GM23248 (cell line): ENCODE measurements at regions not wholly inside any gene's neighbourhood (a gene's known extent, or its start where the extent isn't known, plus 50 kb on each side); places are given as distances from the start of the nearest gene placed in this dataset.

ENCODE experiments used
- DNase-seq: peaks from one replicate; pipeline ENCODE4 v3.0.0-alpha.2; 2015
- H2AFZ ChIP-seq: fragments of 200-600 bp; sonication (generic); 2 replicates; pipeline ENCODE4 v1.6.1; 2016; ENCODE audit warnings: antibody characterized with exemption
- H3F3A ChIP-seq: fragments of 200-600 bp; sonication (generic); 2 replicates; pipeline ENCODE4 v1.6.1; 2016; ENCODE audit warnings: mild to moderate bottlenecking, antibody characterized with exemption, mixed run types; ENCODE audit not compliant: insufficient read depth
- H3K27ac ChIP-seq: fragments of 200-600 bp; sonication (generic); 2 replicates; pipeline ENCODE4 v1.5.1; 2016; ENCODE audit warnings: mild to moderate bottlenecking
- H3K27me3 ChIP-seq: fragments of 200-600 bp; sonication (generic); replicated peaks from 2 replicates; pipeline ENCODE4 v1.6.1; 2016; ENCODE audit warnings: mild to moderate bottlenecking; ENCODE audit not compliant: insufficient read depth
- H3K36me3 ChIP-seq: fragments of 200-600 bp; sonication (generic); 2 replicates; pipeline ENCODE4 v1.6.1; 2016; ENCODE audit warnings: low read depth, mild to moderate bottlenecking
- H3K4me1 ChIP-seq: fragments of 200-600 bp; sonication (generic); 2 replicates; pipeline ENCODE4 v1.6.1; 2016; ENCODE audit warnings: mild to moderate bottlenecking; ENCODE audit not compliant: insufficient read depth
- H3K4me2 ChIP-seq: fragments of 200-600 bp; sonication (generic); one replicate; pipeline ENCODE4 v1.6.1; 2016; ENCODE audit warnings: mild to moderate bottlenecking; ENCODE audit not compliant: unreplicated experiment
- H3K4me3 ChIP-seq: fragments of 200-600 bp; sonication (generic); 2 replicates; pipeline ENCODE4 v1.5.1; 2016; ENCODE audit warnings: mild to moderate bottlenecking
- H3K79me2 ChIP-seq: fragments of 200-600 bp; sonication (generic); 2 replicates; pipeline ENCODE4 v1.6.1; 2016; ENCODE audit warnings: mild to moderate bottlenecking; ENCODE audit not compliant: insufficient read depth
- H3K9ac ChIP-seq: fragments of 200-600 bp; sonication (generic); 2 replicates; pipeline ENCODE4 v1.6.1; 2016; ENCODE audit warnings: mild to moderate bottlenecking
- H3K9me2 ChIP-seq: fragments of 200-600 bp; sonication (generic); 2 replicates; pipeline ENCODE4 v1.6.1; 2016; ENCODE audit warnings: mixed run types, mild to moderate bottlenecking, moderate library complexity; ENCODE audit not compliant: insufficient read depth
- H3K9me3 ChIP-seq: fragments of 200-600 bp; sonication (generic); one replicate; pipeline ENCODE4 v1.6.1; 2017; ENCODE audit warnings: low read depth
- H4K20me1 ChIP-seq: fragments of 200-600 bp; sonication (generic); 2 replicates; pipeline ENCODE4 v1.6.0; 2016; ENCODE audit not compliant: insufficient read depth
- EZH2 ChIP-seq: fragments of 200-600 bp; sonication (generic); IDR thresholded peaks from 2 replicates; pipeline ENCODE4 v1.6.1; 2018; ENCODE audit warnings: antibody characterized with exemption, mild to moderate bottlenecking; ENCODE audit not compliant: insufficient read depth, poor library complexity, severe bottlenecking
- EZH2phosphoT487 ChIP-seq: fragments of 200-600 bp; sonication (generic); IDR thresholded peaks from 2 replicates; pipeline ENCODE4 v1.6.1; 2018; ENCODE audit warnings: antibody characterized with exemption, moderate library complexity, mild to moderate bottlenecking, low read depth; ENCODE audit not compliant: insufficient read depth
- WGBS, 2 experiments: methylation state at CpG; one replicate each; pipeline ENCODE4 v1.1.6; 2015 to 2017; ENCODE audit warnings: low lambda C conversion rate in 2 of 2, low coverage in 1 of 2; ENCODE audit errors: missing lambda C conversion rate in 2 of 2; 5-methylcytosine and 5-hydroxymethylcytosine counted together
- in situ Hi-C: fragments of 300-500 bp; cut with MboI; formaldehyde crosslinking; loops from 2 replicates; pipeline ENCODE4 v1.15.0; 2020

- Histone ChIP-seq H3K27me3 (no peaks in the 10 kb centered on the region), H3F3A (no peaks in the 10 kb centered on the region), H3K36me3 (no peaks in the 10 kb centered on the region), H4K20me1 (no peaks in the 10 kb centered on the region), H3K4me3 (no peak overlapping the region), H3K9ac (no peak overlapping the region), H3K79me2 (no peaks in the 10 kb centered on the region), H3K27ac (no peak overlapping the region), H3K9me2 (no peaks in the 10 kb centered on the region), H3K4me2 (no peak overlapping the region), H3K9me3 (no peaks in the 10 kb centered on the region), H3K4me1 (no peaks in the 10 kb centered on the region), H2AFZ (no peak overlapping the region)
- DNase-seq = no peak
- WGBS, 2 experiments = 74 to 80% methylated on average over 6 of the region's 6 CpGs
- TF ChIP-seq EZH2 (no peak), EZH2phosphoT487 (no peak)
- in situ Hi-C loops = no loop called here
Observed at GRCh38 chr10:59064759-59065539, 111.5 kb upstream of the PHYHIPL start.

DNA sequence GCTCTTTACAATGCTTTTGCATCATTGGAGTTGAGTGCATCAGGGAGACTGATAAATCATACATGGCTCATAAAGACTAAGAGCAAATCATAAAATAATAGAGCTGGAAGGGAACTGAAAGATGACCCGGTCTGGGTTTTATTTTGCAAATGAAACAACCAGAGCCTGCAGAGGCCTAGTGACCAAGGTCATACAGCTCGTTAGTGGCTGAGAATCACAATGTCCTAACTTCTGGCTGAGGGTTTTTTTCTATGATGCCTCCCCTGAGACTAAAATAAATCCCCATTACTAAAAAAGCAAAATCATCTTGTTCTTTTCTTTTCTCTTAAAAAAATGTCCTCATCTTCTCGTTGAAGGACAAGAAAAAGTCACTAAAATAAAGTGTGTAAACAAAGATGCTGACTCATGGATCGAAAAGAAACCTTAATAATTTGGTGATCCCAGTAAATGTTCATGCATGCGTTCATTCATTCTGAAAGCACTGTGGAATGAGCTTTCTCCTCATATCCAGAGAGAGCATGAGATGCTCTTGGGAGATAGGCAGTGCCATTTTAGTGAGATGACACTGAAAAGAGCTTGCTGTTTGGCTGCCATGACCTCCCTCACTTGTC is 107.8 kb upstream of the PHYHIPL start:
- Histone ChIP-seq H3K9me3 (no peaks in the 10 kb centered on the region), H3K4me1 (no peaks in the 10 kb centered on the region), H3K27ac (no peak overlapping the region), H2AFZ (no peak overlapping the region), H3K4me2 (no peak overlapping the region), H3K27me3 (no peaks in the 10 kb centered on the region; the same call in 1 of the 2 replicates), H3K36me3 (no peaks in the 10 kb centered on the region), H3K9me2 (no peaks in the 10 kb centered on the region), H3K4me3 (no peak overlapping the region), H3K79me2 (no peaks in the 10 kb centered on the region), H3K9ac (no peak overlapping the region), H3F3A (no peaks in the 10 kb centered on the region), H4K20me1 (no peaks in the 10 kb centered on the region)
- in situ Hi-C loops = no loop called here
- no peak for TF ChIP-seq EZH2
- TF ChIP-seq EZH2phosphoT487 = no peak
- 35 to 43% methylated on average over 5 of the region's 5 CpGs for WGBS, 2 experiments
- DNase-seq = no peak

GRCh38 chr10:59072038-59072437 is 104.4 kb upstream of the PHYHIPL start:
- no peaks in the 10 kb centered on the region; the same call in 1 of the 2 replicates for H3K27me3 ChIP-seq
- H3K9me3 ChIP-seq = no peaks in the 10 kb centered on the region
- H2AFZ ChIP-seq = no peak overlapping the region
- no peak overlapping the region for H3K9ac ChIP-seq
- in situ Hi-C loops = no loop called here
- no peaks in the 10 kb centered on the region for H3K36me3 ChIP-seq
- H3K79me2 ChIP-seq = no peaks in the 10 kb centered on the region
- H4K20me1 ChIP-seq = no peaks in the 10 kb centered on the region
- no peaks in the 10 kb centered on the region for H3K4me1 ChIP-seq
- H3F3A ChIP-seq = no peaks in the 10 kb centered on the region
- no peak overlapping the region for H3K4me3 ChIP-seq
- H3K9me2 ChIP-seq = no peaks in the 10 kb centered on the region
- no peak for DNase-seq
- H3K4me2 ChIP-seq = no peak overlapping the region
- whole genome bisulfite sequencing, 2 experiments = 57 to 64% methylated on average over 1 of the region's 1 CpG
- no peak for TF ChIP-seq EZH2phosphoT487
- no peak for TF ChIP-seq EZH2
- no peak overlapping the region for H3K27ac ChIP-seq

DNA sequence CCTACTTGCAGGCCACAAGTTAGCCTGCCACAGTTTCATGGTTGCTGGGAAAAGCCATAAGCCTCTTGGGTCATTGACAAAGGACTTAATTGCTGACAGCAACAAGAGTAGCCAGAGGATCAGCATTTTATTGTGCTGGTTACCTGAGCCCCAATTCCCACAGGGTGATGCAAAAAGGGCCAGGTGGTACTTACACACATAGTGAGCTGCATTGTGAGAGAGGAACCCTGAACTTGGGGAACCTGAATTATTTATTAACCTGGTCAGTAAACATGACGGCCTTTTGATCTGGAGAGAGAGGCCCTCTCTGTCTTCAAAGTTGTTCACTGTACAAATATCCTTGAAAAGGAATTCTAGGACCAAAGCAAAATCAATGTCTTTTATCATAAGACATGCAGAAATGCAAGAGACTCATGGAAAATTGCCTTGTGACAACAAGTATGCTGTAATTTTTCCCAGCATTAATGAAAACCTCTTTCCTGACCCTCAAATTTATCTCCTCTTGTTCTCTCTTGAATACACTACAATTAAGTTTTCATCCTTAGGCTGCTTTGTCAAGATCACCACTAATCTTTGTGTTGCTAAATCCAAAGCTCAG is 102.9 kb upstream of the PHYHIPL start:
- Histone ChIP-seq H3K9me3 (no peaks in the 10 kb centered on the region), H3K79me2 (no peaks in the 10 kb centered on the region), H2AFZ (no peak overlapping the region), H3F3A (no peaks in the 10 kb centered on the region), H3K27ac (no peak overlapping the region), H3K4me3 (no peak overlapping the region), H3K4me2 (no peak overlapping the region), H3K27me3 (no peaks in the 10 kb centered on the region; the same call in 1 of the 2 replicates), H3K36me3 (no peaks in the 10 kb centered on the region), H3K9ac (no peak overlapping the region), H3K4me1 (no peaks in the 10 kb centered on the region), H3K9me2 (no peaks in the 10 kb centered on the region), H4K20me1 (no peaks in the 10 kb centered on the region)
- in situ Hi-C loops = no loop called here
- WGBS, 2 experiments = 64 to 81% methylated on average over 1 of the region's 1 CpG
- no peak for DNase-seq
- no peak for TF ChIP-seq EZH2phosphoT487
- no peak for TF ChIP-seq EZH2
